ENCODE measurements at regions not wholly inside any gene's neighbourhood (a gene's known extent, or its start where the extent isn't known, plus 50 kb on each side); places are given as distances from the start of the nearest gene placed in this dataset.

DNA sequence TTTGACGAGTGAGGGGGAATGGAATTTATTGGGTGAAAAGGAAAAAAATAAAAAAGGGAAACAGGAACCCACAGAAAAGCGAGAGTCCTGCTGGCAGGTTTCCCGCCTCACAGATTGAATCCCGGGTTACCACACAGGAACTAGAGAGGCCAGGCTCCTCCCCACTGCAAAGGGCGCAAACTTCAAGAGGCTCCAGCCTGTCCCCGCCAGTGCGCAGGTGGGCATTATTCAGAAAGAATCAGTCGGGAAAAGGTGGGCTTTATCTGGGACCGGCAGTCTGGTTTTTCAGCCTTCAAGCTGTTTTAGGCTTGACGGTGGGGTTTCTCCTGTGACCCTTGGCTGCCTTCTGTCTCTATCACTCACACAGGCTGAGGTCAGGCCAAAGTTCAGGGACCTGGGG, 1496.8 kb downstream of the RPA4 start:
- DNase-seq: no peak

- DNase-seq: no peak
Observed at GRCh38 chrX:98398542-98398941, 1514.8 kb downstream of the RPA4 start.

DNA sequence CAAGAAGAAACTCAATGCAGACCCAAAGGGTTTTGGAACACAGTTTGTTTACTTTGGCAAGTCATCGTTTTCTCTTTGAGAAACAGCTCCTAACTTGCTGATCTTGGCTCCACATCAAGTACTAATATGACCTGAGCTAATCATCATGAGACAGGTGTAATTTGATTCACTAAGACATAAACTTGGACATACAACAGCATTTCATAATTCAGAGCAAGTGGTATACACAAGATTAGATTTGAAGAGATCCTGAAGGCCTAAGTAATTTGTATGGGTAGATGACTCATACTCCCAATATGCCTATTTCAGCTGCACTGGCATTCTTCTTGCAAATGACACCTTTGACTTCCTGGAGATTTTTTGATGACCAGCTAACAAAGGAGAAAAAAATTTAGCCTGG, 1521.7 kb downstream of the RPA4 start:
- DNase-seq: no peak

DNA sequence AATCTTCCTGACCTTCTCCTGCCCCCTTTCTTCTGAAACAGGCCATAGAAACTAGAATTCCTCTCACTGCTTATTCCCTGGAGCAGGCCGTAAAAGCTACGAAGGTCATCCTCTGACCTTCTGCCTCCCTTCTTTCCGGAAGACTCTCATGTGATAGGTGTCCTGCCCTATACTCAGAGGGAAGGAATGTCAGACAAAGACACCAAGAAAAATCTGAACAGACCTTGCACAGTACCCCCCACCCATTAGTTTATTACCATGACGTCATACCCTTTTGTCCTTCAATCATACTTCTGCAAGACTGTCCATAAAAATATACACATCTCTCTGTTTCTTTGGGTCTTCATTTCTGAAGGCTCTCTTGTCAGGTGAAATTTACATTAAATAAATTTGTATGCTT, 1523.9 kb downstream of the RPA4 start:
- DNase-seq: no peak

GRCh38 chrX:98409867-98410266, 1526.2 kb downstream of the RPA4 start:
- no peak for DNase-seq

DNA sequence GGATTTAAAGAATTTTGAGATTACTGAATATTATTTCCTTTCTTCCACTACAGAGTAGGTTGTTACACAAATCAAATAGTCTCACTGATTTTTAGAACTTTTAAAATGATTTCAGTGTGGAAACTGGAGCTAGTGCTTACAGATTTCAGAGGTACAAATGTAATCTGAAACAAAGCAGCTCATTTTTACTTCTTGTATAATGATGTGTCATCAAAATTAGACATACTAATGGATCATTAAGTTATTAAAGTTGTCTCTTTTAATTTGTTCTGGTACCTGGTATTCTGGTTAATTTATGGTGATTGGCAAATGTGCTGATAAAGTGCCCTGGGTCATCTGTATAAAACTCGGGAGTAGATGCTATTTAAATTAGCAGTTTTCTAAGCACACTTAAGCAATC, 1528.3 kb downstream of the RPA4 start:
- no peak for DNase-seq

DNA sequence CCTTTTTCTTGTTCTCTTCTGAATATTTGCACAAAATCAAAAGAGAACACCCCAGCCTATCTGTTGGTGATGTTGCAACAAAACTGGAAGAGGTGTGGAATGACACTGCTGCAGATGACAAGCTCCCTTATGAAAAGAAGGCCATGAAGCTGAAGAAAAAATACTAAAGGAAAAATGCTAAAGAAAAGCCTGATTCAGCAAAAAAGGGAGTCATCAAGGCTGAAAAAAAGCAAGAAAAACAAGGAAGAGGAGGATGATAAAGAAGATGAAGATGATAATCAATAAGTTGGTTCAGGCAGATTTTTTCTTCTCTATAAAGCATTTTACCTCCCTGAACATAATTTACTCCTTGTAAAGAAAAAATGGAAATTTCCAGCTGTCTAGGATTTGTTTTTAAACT, 1538.8 kb downstream of the RPA4 start:
- no peak for DNase-seq

GRCh38 chrX:98432413-98432812, 1548.7 kb downstream of the RPA4 start:
- DNase-seq: no peak

GRCh38 chrX:98448524-98448923, 1564.8 kb downstream of the RPA4 start:
- DNase-seq: no peak

GRCh38 chrX:98452456-98452855, 1568.7 kb downstream of the RPA4 start:
- DNase-seq: no peak

GRCh38 chrX:98459669-98460068, 1576.0 kb downstream of the RPA4 start:
- no peak for DNase-seq

DNA sequence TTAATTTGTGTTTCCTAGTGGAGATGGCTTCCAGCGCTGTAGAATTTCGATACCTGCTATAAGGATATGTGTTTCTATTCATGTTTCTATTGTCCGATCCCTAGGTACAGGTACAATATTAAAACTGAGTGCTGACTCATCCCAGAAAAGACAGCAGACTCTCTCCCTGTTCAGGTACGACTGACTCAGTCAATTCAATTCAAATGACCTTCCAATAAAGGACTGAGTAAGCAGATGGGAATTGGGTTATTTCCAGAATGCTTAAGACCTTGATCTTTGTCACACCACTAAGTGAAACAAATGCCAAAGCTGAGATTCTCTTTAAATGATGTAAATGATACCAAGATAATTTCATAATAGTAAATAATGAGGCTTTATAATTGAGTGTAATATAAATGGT, 1596.9 kb downstream of the RPA4 start:
- DNase-seq: no peak

- DNase-seq: no peak
Observed at GRCh38 chrX:98481636-98482035, 1597.9 kb downstream of the RPA4 start.

GRCh38 chrX:98490670-98491069, 1607.0 kb downstream of the RPA4 start:
- DNase-seq: no peak

GRCh38 chrX:98501426-98501825, 1617.7 kb downstream of the RPA4 start:
- DNase-seq: no peak

DNA sequence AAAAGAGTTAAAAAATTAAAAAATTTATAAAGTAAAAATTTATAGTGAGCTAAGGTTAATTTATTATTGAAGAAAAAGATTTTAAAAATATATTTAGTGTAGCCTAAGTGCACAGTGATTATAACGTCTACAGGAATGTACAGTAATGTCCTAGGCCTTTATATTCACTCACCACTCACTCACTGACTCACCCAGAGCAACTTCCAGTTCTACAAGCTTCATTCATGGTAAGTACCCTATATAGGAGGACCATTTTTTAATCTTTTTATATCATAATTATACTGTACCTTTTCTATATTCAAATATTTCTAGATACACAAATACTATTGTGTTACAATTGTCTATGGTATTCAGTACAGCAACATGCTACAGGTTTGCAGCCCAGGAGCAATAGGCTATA, 1623.2 kb downstream of the RPA4 start:
- no peak for DNase-seq

GRCh38 chrX:98514032-98514431, 1630.3 kb downstream of the RPA4 start:
- DNase-seq: no peak

DNA sequence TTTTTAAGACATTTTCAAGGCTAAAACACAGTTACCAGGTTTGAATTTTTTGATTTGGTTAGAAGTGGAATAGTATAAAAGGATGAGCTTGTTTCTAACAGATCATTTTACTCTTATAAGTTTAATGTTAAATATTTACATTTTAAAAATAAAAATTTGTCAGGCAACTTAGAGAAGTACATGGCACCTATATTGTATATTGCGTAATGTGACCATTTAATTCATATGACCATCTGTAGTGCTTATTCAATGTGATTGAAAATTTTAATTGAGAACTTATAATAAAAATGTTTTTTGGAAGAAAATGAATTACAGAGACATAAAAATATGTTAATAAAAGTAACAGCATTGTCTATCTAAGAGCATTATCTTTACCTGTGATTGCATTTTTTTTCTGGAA, 1632.4 kb downstream of the RPA4 start:
- no peak for DNase-seq

DNA sequence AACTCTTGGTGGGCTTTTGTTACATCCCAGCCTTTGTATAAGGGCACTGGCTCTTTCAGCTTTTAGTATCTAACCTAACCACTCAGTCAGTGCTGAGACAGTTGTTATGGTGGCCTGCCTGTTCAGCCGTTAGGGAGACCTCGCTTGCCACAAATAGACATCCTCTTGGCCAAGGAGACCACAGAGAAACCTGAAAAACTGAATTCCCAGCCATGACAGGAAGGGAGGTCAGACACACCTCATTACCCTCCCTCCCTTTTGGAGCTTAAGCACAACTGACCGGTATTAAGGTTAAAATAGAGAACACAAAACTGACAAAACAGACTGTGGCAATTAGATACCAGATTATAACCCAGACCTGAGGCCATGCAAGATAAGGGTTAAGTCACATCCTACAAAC, 1639.3 kb downstream of the RPA4 start:
- DNase-seq: no peak

GRCh38 chrX:98523521-98523920, 1639.8 kb downstream of the RPA4 start:
- no peak for DNase-seq

DNA sequence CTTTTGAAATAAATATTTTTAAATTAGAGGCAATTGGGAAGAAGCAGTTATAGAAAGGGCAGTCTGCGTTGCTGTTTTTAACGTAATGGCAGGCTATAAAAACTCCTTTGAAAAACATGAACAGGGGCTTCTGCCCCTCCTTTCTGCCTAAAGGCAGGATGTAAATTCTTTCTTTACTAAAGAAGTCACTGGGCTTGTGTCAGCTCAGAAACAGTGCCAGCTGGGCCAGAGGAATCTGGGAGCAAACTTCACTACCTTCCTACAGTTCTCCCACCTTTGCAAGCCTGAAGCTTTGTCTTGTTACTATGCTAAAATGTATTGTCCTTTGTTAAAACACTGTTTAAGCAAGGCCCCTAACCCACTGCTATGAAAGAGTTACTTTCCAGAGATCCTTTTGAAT, 1664.8 kb downstream of the RPA4 start:
- DNase-seq: no peak

GRCh38 chrX:98568795-98569194, 1685.1 kb downstream of the RPA4 start:
- DNase-seq: no peak

- no peak for DNase-seq
Observed at GRCh38 chrX:98605941-98606340, 1722.2 kb downstream of the RPA4 start.

- no peak for DNase-seq
Observed at GRCh38 chrX:98607739-98608138, 1724.0 kb downstream of the RPA4 start.

DNA sequence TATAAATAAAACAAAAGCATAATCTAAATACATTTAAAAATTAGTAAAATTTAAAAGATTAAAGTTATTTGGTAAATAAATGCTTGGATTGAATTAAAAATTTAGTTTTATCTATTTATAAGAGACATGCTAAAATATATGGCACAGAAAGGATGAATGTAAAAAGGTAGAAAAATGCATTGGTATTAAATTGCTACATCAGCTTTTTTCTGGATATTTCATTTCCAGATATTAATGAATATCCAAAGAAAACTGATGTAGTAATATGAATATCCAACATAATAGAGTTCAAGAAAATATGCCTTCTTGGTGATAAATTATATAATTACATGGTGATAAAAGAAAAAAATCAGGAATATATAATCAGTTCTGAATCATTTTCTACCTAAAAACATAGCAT, 1743.9 kb downstream of the RPA4 start:
- no peak for DNase-seq

DNA sequence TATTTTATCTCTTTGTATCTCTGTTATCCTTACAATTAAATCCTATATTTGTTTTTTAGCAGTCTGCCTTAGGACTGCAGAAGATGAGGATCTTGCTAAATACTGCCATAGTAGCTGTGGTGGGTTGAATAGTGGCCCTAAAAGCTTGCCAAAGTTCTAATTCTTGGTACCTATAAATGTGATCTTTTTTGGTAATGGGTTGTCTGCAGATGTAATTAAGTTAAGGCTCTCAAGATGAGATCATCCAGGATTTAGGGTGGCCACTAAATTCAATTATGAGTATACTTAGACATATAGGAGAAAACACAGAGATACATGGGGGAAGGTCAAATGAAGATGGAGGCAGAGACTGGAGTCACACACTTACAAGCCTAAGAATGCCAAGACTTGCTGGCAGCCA, 1753.7 kb downstream of the RPA4 start:
- no peak for DNase-seq

Measured in retina (tissue), 1 donor.